Cardiac fibroblast (primary cell): ENCODE measurements at regions not wholly inside any gene's neighbourhood (a gene's known extent, or its start where the extent isn't known, plus 50 kb on each side); places are given as distances from the start of the nearest gene placed in this dataset.

ENCODE experiments used
- DNase-seq, 2 donors: peaks; one replicate each; pipeline versions ENCODE4 v3.0.0 to v3.0.0-alpha.2; 2010; ENCODE audit warnings: low read depth in 2 of 2
- H3K4me3 ChIP-seq, 2 donors: replicated peaks in 1 of 2; 1 replicate in 1 of 2; 2 replicates in 1 of 2; pipeline ENCODE4 v1.5.1; 2011; ENCODE audit warnings: low read depth in 2 of 2, low read length in 2 of 2, mild to moderate bottlenecking in 2 of 2, moderate library complexity in 1 of 2
- CTCF ChIP-seq: IDR thresholded peaks from one replicate; pipeline ENCODE4 v1.5.1; 2011; ENCODE audit warnings: low read depth, mild to moderate bottlenecking, low read length, inconsistent platforms

GRCh38 chr10:1872151-1872726 lies 134.9 kb upstream of the ADARB2 start:
- no peak overlapping the region for H3K4me3 ChIP-seq
- DNase-seq, result no peak
- TF ChIP-seq CTCF, result no peak

GRCh38 chr10:1870491-1870890 lies 133.2 kb upstream of the ADARB2 start:
- no peak for TF ChIP-seq CTCF
- no peak overlapping the region for H3K4me3 ChIP-seq
- no peak for DNase-seq

- no peak for TF ChIP-seq CTCF
- no peak overlapping the region for H3K4me3 ChIP-seq
- no peak for DNase-seq
These were observed 132.5 kb upstream of the ADARB2 start for GRCh38 chr10:1869861-1870260.

- no peak for TF ChIP-seq CTCF
- H3K4me3 ChIP-seq, result no peak overlapping the region
- DNase-seq, result no peak
These were observed 123.0 kb upstream of the ADARB2 start for GRCh38 chr10:1860351-1860750.

- H3K4me3 ChIP-seq, result no peak overlapping the region
- no peak for TF ChIP-seq CTCF
- no peak for DNase-seq
These were observed 121.2 kb upstream of the ADARB2 start for GRCh38 chr10:1858547-1858946.

GRCh38 chr10:1858048-1858447 lies 120.7 kb upstream of the ADARB2 start:
- no peak overlapping the region for H3K4me3 ChIP-seq

More at GRCh38 chr10:1858048-1858447, 120.7 kb upstream of the ADARB2 start:
- DNase-seq, result no peak
- no peak for TF ChIP-seq CTCF
